HL-60 (cell line): ENCODE measurements at regions not wholly inside any gene's neighbourhood (a gene's known extent, or its start where the extent isn't known, plus 50 kb on each side); places are given as distances from the start of the nearest gene placed in this dataset.

Experiments used
- POLR2AphosphoS5 ChIP-seq: IDR thresholded peaks from 2 replicates; pipeline ENCODE4 v1.6.1; 2012; ENCODE audit warnings: low read depth
- TF ChIP-seq, protein P1 (sequence below): IDR thresholded peaks from one replicate; pipeline ENCODE4 v1.5.1; 2011; ENCODE audit warnings: low read length, control low read depth, inconsistent platforms; ENCODE audit not compliant: insufficient read depth

DNA sequence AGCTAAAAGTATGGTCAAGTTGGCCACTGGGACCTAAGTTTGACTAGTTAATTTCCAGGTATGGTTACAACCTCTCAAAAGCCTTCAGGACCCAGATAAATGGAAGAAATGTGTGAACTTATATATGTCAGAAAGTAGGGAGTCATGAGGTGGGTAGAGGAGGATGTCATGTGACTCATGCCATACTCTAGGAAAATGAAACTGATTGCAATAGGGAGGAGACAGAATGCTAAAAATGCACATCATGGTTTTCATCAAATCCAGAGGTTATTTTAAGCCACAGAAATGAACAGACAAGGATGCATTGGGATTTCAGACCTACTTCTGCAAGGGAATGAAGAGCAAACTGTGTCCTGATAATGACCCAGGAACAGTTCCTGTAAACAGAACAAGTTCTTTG, 310.0 kb downstream of the EDEM1 start:
- TF ChIP-seq, protein P1, sequence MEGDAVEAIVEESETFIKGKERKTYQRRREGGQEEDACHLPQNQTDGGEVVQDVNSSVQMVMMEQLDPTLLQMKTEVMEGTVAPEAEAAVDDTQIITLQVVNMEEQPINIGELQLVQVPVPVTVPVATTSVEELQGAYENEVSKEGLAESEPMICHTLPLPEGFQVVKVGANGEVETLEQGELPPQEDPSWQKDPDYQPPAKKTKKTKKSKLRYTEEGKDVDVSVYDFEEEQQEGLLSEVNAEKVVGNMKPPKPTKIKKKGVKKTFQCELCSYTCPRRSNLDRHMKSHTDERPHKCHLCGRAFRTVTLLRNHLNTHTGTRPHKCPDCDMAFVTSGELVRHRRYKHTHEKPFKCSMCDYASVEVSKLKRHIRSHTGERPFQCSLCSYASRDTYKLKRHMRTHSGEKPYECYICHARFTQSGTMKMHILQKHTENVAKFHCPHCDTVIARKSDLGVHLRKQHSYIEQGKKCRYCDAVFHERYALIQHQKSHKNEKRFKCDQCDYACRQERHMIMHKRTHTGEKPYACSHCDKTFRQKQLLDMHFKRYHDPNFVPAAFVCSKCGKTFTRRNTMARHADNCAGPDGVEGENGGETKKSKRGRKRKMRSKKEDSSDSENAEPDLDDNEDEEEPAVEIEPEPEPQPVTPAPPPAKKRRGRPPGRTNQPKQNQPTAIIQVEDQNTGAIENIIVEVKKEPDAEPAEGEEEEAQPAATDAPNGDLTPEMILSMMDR: no peak
- TF ChIP-seq POLR2AphosphoS5: no peak
